Esophagus muscularis mucosa (tissue), 3 donors: ENCODE measurements at regions not wholly inside any gene's neighbourhood (a gene's known extent, or its start where the extent isn't known, plus 50 kb on each side); places are given as distances from the start of the nearest gene placed in this dataset.

Source experiments
- POLR2A ChIP-seq: fragments of 450-650 bp; IDR thresholded peaks from one replicate; pipeline ENCODE4 v1.6.1; 2017; ENCODE audit warnings: antibody characterized with exemption, moderate library complexity, mild to moderate bottlenecking, low read depth
- TF ChIP-seq, protein P1 (sequence below), 3 experiments: fragments of 200-600 bp in 2 of 3; fragments of 450-650 bp in 1 of 3; sonication (generic) in 2 of 3; IDR thresholded peaks; one replicate each; pipeline ENCODE4 v1.5.1; 2017 to 2019; ENCODE audit warnings: antibody characterized with exemption in 3 of 3, mild to moderate bottlenecking in 2 of 3, moderate library complexity in 1 of 3

DNA sequence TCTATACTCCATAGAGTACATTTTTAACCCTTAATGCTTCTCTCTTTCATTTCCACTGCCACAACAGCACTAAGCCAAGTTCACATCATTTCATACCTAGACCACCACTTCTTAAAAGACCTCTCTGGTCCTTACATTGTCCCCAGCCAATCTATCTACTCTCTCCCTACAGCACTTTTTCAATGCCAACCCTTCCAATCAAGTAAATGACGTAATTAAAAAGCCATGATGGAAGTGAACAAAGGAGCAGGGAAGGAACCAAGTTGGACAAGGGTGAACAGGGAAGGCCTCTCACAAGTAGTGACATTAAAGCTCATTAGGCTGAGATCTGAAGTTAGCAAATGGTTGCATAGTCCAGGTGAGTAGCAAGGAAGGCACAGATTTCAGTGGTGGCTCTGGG, 195.1 kb upstream of the CCDC150 start:
- TF ChIP-seq, protein P1, sequence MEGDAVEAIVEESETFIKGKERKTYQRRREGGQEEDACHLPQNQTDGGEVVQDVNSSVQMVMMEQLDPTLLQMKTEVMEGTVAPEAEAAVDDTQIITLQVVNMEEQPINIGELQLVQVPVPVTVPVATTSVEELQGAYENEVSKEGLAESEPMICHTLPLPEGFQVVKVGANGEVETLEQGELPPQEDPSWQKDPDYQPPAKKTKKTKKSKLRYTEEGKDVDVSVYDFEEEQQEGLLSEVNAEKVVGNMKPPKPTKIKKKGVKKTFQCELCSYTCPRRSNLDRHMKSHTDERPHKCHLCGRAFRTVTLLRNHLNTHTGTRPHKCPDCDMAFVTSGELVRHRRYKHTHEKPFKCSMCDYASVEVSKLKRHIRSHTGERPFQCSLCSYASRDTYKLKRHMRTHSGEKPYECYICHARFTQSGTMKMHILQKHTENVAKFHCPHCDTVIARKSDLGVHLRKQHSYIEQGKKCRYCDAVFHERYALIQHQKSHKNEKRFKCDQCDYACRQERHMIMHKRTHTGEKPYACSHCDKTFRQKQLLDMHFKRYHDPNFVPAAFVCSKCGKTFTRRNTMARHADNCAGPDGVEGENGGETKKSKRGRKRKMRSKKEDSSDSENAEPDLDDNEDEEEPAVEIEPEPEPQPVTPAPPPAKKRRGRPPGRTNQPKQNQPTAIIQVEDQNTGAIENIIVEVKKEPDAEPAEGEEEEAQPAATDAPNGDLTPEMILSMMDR (IDR thresholded peaks at IDR 0.05), result no peak
- no peak for TF ChIP-seq POLR2A
